ENCODE measurements at regions not wholly inside any gene's neighbourhood (a gene's known extent, or its start where the extent isn't known, plus 50 kb on each side); places are given as distances from the start of the nearest gene placed in this dataset.

DNA sequence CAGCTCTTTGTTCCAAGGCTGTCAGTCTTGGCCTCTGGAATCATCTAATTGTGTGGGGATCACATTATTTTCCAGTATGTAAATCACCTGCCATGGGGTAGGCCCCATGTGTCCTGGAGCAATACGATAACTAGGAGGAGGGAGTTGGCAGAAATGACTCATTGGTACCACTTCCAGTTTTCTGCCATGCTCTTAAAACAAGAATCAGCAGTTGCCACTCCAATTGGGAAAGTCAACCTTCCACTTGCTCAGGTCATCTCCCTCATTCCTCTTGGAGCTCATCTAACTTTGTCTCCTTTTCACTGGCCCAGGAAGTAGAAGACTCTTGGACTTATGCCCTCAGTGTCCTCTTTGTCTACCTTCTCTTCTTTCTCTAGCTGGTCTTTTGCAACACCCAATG lies 487.0 kb downstream of the SLC4A3 start:
- H3F3A ChIP-seq (ENCODE audit: low read depth) = no peaks in the 10 kb centered on the region
- H3K9me2 ChIP-seq (replicated peaks; ENCODE audit: low read depth, low read length) = no peaks in the 10 kb centered on the region
- H3K4me2 ChIP-seq (ENCODE audit: low read depth, low read length, poor library complexity, severe bottlenecking) = no peak overlapping the region
- 0 out of 2 replicates have a peak, but pooled peaks cover 3% of the 10 kb centered on the region for H3K9me3 ChIP-seq (ENCODE audit: insufficient read depth, low read depth, low read length)
- no peaks in the 10 kb centered on the region for H3K4me1 ChIP-seq (ENCODE audit: insufficient read depth, low read length, poor library complexity, severe bottlenecking)
- no peak overlapping the region for H3K4me3 ChIP-seq (ENCODE audit: low read length, poor library complexity, severe bottlenecking)
- no peaks in the 10 kb centered on the region for H3K79me2 ChIP-seq (ENCODE audit: insufficient read depth, low read length)
- no peaks in the 10 kb centered on the region for H4K20me1 ChIP-seq (ENCODE audit: insufficient read depth, low read length, poor library complexity, severe bottlenecking)
- H3K27me3 ChIP-seq (ENCODE audit: insufficient read depth, low read length, poor library complexity, severe bottlenecking) = no peaks in the 10 kb centered on the region
- H3K36me3 ChIP-seq (ENCODE audit: insufficient read depth, low read length) = no peaks in the 10 kb centered on the region
- no peak overlapping the region for H2AFZ ChIP-seq (ENCODE audit: low read length)
- H3K9ac ChIP-seq (ENCODE audit: low read depth, low read length, poor library complexity, severe bottlenecking) = no peak overlapping the region
- TF ChIP-seq EZH2phosphoT487 (IDR thresholded peaks at IDR 0.05; ENCODE audit: borderline replicate concordance) = no peak
- TF ChIP-seq, protein P1, sequence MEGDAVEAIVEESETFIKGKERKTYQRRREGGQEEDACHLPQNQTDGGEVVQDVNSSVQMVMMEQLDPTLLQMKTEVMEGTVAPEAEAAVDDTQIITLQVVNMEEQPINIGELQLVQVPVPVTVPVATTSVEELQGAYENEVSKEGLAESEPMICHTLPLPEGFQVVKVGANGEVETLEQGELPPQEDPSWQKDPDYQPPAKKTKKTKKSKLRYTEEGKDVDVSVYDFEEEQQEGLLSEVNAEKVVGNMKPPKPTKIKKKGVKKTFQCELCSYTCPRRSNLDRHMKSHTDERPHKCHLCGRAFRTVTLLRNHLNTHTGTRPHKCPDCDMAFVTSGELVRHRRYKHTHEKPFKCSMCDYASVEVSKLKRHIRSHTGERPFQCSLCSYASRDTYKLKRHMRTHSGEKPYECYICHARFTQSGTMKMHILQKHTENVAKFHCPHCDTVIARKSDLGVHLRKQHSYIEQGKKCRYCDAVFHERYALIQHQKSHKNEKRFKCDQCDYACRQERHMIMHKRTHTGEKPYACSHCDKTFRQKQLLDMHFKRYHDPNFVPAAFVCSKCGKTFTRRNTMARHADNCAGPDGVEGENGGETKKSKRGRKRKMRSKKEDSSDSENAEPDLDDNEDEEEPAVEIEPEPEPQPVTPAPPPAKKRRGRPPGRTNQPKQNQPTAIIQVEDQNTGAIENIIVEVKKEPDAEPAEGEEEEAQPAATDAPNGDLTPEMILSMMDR (conservative IDR thresholded peaks at IDR 0.05; ENCODE audit: low read length) = no peak

DNA sequence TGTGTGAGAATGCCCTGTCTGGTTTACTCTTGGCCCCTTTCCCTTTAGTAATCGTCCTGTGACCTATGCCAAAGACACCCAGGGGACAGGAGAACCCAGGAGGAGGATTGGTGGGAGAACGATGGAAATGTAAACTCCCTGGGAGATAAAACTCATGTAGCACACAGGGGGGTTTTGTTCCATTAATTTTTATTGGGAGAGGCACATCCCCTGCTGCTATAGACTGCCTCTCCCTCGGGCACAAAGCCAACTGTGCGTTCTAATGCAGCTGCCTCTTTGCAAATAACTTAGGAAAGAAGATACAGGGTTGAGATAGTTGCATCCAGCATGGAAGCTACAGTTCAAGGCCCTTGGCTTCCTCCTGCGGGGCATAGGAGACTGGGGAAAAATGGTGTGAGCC lies 489.6 kb downstream of the SLC4A3 start:
- no peaks in the 10 kb centered on the region for H3F3A ChIP-seq (ENCODE audit: low read depth)
- H3K9ac ChIP-seq (ENCODE audit: low read depth, low read length, poor library complexity, severe bottlenecking) = no peak overlapping the region
- H4K20me1 ChIP-seq (ENCODE audit: insufficient read depth, low read length, poor library complexity, severe bottlenecking) = no peaks in the 10 kb centered on the region
- no peaks in the 10 kb centered on the region for H3K9me2 ChIP-seq (replicated peaks; ENCODE audit: low read depth, low read length)
- H3K79me2 ChIP-seq (ENCODE audit: insufficient read depth, low read length) = no peaks in the 10 kb centered on the region
- no peaks in the 10 kb centered on the region for H3K4me1 ChIP-seq (ENCODE audit: insufficient read depth, low read length, poor library complexity, severe bottlenecking)
- no peak for TF ChIP-seq EZH2phosphoT487 (IDR thresholded peaks at IDR 0.05; ENCODE audit: borderline replicate concordance)
- TF ChIP-seq, protein P1 (conservative IDR thresholded peaks at IDR 0.05; ENCODE audit: low read length) = no peak
- no peak overlapping the region for H3K4me3 ChIP-seq (ENCODE audit: low read length, poor library complexity, severe bottlenecking)
- H3K27me3 ChIP-seq (ENCODE audit: insufficient read depth, low read length, poor library complexity, severe bottlenecking) = no peaks in the 10 kb centered on the region
- H3K9me3 ChIP-seq (ENCODE audit: insufficient read depth, low read depth, low read length) = no peaks in the 10 kb centered on the region
- no peak overlapping the region for H2AFZ ChIP-seq (ENCODE audit: low read length)
- no peaks in the 10 kb centered on the region for H3K36me3 ChIP-seq (ENCODE audit: insufficient read depth, low read length)
- no peak overlapping the region for H3K4me2 ChIP-seq (ENCODE audit: low read depth, low read length, poor library complexity, severe bottlenecking)

DNA sequence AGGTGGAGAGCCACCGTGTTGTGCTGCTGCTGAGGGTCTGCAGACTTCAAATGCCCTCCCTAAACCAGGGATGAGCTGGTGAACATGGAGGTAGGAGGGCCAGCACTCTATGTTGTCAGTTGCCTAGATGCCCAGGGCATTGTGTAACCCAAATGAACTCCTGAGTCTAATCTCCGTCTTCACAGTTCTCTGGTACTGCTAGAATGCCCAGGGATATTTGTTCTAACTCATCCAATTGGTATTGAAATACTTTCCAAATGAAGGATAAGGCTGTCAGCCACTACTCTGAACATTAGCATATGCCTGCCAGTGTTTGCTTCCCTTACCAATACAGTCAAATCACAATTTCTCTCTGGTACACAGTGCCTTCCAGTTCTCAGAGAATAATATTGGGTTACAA lies 492.6 kb downstream of the SLC4A3 start:
- Histone ChIP-seq H3K79me2 (ENCODE audit: insufficient read depth, low read length) (no peaks in the 10 kb centered on the region), H3K4me1 (ENCODE audit: insufficient read depth, low read length, poor library complexity, severe bottlenecking) (no peaks in the 10 kb centered on the region), H3K36me3 (ENCODE audit: insufficient read depth, low read length) (no peaks in the 10 kb centered on the region), H3K4me2 (ENCODE audit: low read depth, low read length, poor library complexity, severe bottlenecking) (no peak overlapping the region), H4K20me1 (ENCODE audit: insufficient read depth, low read length, poor library complexity, severe bottlenecking) (no peaks in the 10 kb centered on the region), H3K4me3 (ENCODE audit: low read length, poor library complexity, severe bottlenecking) (no peak overlapping the region), H3K9ac (ENCODE audit: low read depth, low read length, poor library complexity, severe bottlenecking) (no peak overlapping the region), H2AFZ (ENCODE audit: low read length) (no peak overlapping the region), H3K27me3 (ENCODE audit: insufficient read depth, low read length, poor library complexity, severe bottlenecking) (no peaks in the 10 kb centered on the region), H3K9me3 (ENCODE audit: insufficient read depth, low read depth, low read length) (no peaks in the 10 kb centered on the region), H3K9me2 (replicated peaks; ENCODE audit: low read depth, low read length) (no peaks in the 10 kb centered on the region), H3F3A (ENCODE audit: low read depth) (no peaks in the 10 kb centered on the region)
- no peak for TF ChIP-seq EZH2phosphoT487 (IDR thresholded peaks at IDR 0.05; ENCODE audit: borderline replicate concordance)
- TF ChIP-seq, protein P1 (conservative IDR thresholded peaks at IDR 0.05; ENCODE audit: low read length) = no peak

All from Loucy (cell line).